Kidney (tissue), 13 donors: ENCODE measurements at regions not wholly inside any gene's neighbourhood (a gene's known extent, or its start where the extent isn't known, plus 50 kb on each side); places are given as distances from the start of the nearest gene placed in this dataset.

Experiments used
- DNase-seq, 5 donors: peaks; one replicate each; pipeline ENCODE4 v3.0.0-alpha.2; 2013 to 2020
- FAIRE-seq: peaks from 2 replicates; lab custom pipeline; 2012; peaks lifted over from hg19 to GRCh38; lab: Jason Lieb, UNC
- H3K27ac ChIP-seq, 2 donors: one replicate each; pipeline ENCODE4 v1.7.0; 2013; ENCODE audit warnings: low read depth in 2 of 2, low read length in 2 of 2, inconsistent platforms in 1 of 2
- H3K27me3 ChIP-seq: one replicate; pipeline ENCODE4 v1.7.1; 2013; ENCODE audit warnings: low read length, inconsistent platforms; ENCODE audit not compliant: control insufficient read depth, insufficient read depth
- H3K36me3 ChIP-seq, 3 donors: one replicate each; pipeline versions ENCODE4 v1.7.0 to v1.7.1; 2013; ENCODE audit warnings: low read length in 3 of 3, control low read depth in 1 of 3, inconsistent platforms in 1 of 3; ENCODE audit not compliant: insufficient read depth in 3 of 3, control insufficient read depth in 2 of 3
- H3K4me1 ChIP-seq, 3 donors: one replicate each; pipeline versions ENCODE4 v1.7.0 to v1.7.1; 2013; ENCODE audit warnings: low read length in 3 of 3, inconsistent platforms in 1 of 3, low read depth in 1 of 3; ENCODE audit not compliant: control insufficient read depth in 2 of 3, insufficient read depth in 2 of 3
- H3K4me3 ChIP-seq, 3 donors: one replicate each; pipeline versions ENCODE4 v1.7.0 to v1.8.1; 2013; ENCODE audit warnings: low read length in 3 of 3, control low read depth in 1 of 3, inconsistent platforms in 1 of 3
- H3K9ac ChIP-seq, 3 donors: one replicate each; pipeline versions ENCODE4 v1.7.0 to v1.7.1; 2013; ENCODE audit warnings: low read length in 3 of 3, control low read depth in 1 of 3, inconsistent platforms in 1 of 3
- H3K9me3 ChIP-seq, 3 donors: one replicate each; pipeline versions ENCODE4 v1.7.0 to v1.7.1; 2013; ENCODE audit warnings: low read length in 3 of 3, control low read depth in 1 of 3, inconsistent platforms in 1 of 3; ENCODE audit not compliant: control insufficient read depth in 2 of 3, insufficient read depth in 1 of 3
- intact Hi-C: fragments of 100-400 bp; cut with DNase I; formaldehyde crosslinking; loops from one replicate; pipeline ENCODE4 v1.11.1; 2022
- TF ChIP-seq, protein P1 (sequence below): IDR thresholded peaks from 3 replicates; pipeline ENCODE4 v1.5.1; 2012; ENCODE audit warnings: mild to moderate bottlenecking, moderate library complexity, borderline replicate concordance; ENCODE audit not compliant: insufficient read depth; ENCODE audit errors: extremely low read depth
- donor health status: control.
- donor health status: control.
- donor health status: control.
- donor health status: control.
- donor health status: control.
- donor health status: DM: yes; HTN: yes; CAD: no.
- donor health status: Normal renal cell carcinoma (clear cell type).

DNA sequence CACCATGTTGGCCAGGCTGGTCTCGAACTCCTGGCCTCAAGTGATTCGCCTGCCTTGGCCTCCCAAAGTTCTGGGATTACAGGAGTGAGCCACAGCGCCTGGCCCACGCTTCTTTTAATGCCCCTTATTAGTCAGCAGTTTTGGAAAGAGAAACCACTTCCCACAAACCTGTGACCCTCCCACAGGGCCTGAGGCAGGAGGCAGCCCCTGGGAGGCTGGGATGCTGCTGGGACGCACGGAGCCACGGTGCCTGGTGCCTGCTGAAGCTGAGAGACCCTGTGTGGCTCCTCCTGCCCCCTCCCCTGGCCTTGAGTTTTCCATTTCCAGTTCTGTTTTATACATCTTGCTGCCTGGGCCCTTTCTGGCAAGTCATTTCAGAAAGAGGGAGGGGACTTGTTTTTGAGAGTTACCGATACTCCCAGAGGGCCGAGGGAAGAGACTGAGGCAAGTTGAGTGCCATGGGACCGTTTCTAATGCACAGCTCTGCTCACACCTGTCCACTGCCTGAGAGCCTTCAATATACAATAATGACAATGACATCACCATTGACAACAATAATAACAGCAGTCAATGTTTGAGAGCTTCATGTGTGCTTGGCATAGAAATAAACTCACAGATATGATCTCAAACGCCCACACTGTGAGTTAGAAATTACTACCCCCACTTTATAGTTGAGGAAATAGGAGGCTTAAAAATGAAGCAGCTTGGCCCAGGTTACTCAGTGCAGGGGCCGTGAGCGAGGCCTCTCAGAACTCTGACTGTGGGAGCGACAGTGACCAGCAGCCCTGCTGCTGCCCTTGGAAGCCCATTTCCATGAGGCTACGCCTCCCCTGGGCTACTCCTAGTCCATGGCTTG is 78.1 kb upstream of the YWHAQ start:
- Histone ChIP-seq H3K4me3 (no peak overlapping the region), H3K9me3 (no peaks in the 10 kb centered on the region), H3K36me3 (no peaks in the 10 kb centered on the region), H3K4me1 (no peaks in the 10 kb centered on the region), H3K9ac (no peak overlapping the region), H3K27me3 (no peaks in the 10 kb centered on the region), H3K27ac (no peak overlapping the region)
- TF ChIP-seq, protein P1, sequence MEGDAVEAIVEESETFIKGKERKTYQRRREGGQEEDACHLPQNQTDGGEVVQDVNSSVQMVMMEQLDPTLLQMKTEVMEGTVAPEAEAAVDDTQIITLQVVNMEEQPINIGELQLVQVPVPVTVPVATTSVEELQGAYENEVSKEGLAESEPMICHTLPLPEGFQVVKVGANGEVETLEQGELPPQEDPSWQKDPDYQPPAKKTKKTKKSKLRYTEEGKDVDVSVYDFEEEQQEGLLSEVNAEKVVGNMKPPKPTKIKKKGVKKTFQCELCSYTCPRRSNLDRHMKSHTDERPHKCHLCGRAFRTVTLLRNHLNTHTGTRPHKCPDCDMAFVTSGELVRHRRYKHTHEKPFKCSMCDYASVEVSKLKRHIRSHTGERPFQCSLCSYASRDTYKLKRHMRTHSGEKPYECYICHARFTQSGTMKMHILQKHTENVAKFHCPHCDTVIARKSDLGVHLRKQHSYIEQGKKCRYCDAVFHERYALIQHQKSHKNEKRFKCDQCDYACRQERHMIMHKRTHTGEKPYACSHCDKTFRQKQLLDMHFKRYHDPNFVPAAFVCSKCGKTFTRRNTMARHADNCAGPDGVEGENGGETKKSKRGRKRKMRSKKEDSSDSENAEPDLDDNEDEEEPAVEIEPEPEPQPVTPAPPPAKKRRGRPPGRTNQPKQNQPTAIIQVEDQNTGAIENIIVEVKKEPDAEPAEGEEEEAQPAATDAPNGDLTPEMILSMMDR: no peak
- DNase-seq (no peak), FAIRE-seq (no peak)
- intact Hi-C loops: no loop called here

DNA sequence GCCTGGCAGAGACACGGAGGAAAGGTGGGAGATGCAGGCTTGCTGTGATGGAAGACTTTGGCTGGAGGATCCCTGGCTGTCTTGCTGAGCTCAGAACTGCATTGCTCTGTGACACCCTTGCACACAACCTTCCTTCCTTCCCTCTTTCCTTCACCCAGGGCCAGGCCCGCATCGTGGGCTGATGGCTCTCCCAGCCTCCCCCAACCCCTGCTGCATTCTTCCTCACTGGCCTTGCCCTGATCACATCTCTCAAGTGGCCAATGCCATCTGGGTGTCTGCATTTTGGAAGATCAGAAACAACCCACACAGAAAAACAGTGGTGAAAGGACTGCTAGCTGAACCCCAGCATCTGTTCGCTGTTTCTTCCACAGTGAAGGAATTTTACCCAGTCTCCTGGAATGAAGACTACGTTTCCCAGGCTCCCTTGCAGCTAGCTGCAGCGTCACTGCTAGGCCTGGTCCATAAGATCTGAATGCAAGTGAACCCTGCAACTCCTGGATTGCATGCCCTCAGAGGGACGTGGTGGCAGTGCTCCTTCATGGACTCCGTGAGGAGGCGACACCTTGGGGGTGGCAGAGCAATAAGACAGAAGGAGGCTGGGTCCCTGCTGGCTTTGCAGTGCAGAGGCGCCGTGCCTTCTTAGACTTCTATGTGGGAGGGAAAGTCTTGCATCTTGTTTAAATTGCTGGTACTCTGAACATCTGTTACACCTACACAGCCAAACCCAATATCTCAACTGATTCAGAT is 78.9 kb upstream of the YWHAQ start:
- Histone ChIP-seq H3K36me3 (no peaks in the 10 kb centered on the region), H3K27ac (no peak overlapping the region), H3K27me3 (no peaks in the 10 kb centered on the region), H3K4me3 (no peak overlapping the region), H3K9ac (no peak overlapping the region), H3K4me1 (no peaks in the 10 kb centered on the region), H3K9me3 (no peaks in the 10 kb centered on the region)
- TF ChIP-seq, protein P1: no peak
- intact Hi-C loops: no loop called here
- peak in 1 of 5 donors; percentile 18 for DNase-seq
- FAIRE-seq: no peak

DNA sequence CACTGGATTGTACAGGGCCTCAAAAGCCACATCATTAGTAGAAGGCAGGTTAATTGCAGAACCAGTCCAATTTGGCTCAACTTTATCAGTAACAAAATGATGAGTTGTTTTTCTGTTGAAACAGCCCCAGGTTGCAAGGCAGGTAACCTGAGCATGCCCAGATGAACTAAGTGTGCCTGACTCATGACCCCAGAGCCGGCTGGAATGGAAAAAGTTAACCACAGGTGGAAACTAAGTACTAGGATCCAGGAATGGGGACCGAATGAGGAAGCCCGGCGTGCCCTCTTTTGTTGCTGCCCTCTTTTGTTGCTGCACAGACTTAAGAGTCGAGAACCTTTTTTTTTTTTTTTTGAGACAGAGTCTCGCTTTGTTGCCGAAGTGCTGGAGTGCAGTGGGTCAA is 79.5 kb upstream of the YWHAQ start:
- Histone ChIP-seq H3K27me3 (no peaks in the 10 kb centered on the region), H3K9me3 (no peaks in the 10 kb centered on the region), H3K4me3 (no peak overlapping the region), H3K27ac (no peak overlapping the region), H3K36me3 (no peaks in the 10 kb centered on the region), H3K9ac (no peak overlapping the region), H3K4me1 (no peaks in the 10 kb centered on the region)
- FAIRE-seq: no peak
- DNase-seq: peak in 1 of 5 donors; percentile 22
- intact Hi-C loops: no loop called here
- TF ChIP-seq, protein P1: no peak
